BJ (cell line): ENCODE measurements at regions not wholly inside any gene's neighbourhood (a gene's known extent, or its start where the extent isn't known, plus 50 kb on each side); places are given as distances from the start of the nearest gene placed in this dataset.

Source experiments
- CTCF ChIA-PET: fragments of 350-600 bp; formaldehyde crosslinking; extraction: SDS; loops from one replicate; lab custom pipeline; 2021; ENCODE audit warnings: antibody characterized with exemption, inconsistent platforms; lab: Yijun Ruan, JAX
- POLR2A ChIA-PET: fragments of 300-600 bp; sonication (Branson Sonifier 250); formaldehyde crosslinking; extraction: SDS; loops from one replicate; lab custom pipeline; 2021; ENCODE audit warnings: antibody characterized with exemption; lab: Charles Lee
- DNase-seq: peaks from one replicate; pipeline ENCODE4 v3.0.0-alpha.2; 2011; ENCODE audit warnings: low read depth
- H3K27me3 ChIP-seq: 2 replicates; pipeline ENCODE4 v1.6.0; 2011; ENCODE audit warnings: low read length; ENCODE audit not compliant: control insufficient read depth, insufficient read depth
- H3K36me3 ChIP-seq: 2 replicates; pipeline ENCODE4 v1.5.1; 2011; ENCODE audit warnings: low read length; ENCODE audit not compliant: control insufficient read depth, insufficient read depth
- H3K4me3 ChIP-seq: 2 replicates; pipeline ENCODE4 v1.5.1; 2011; ENCODE audit warnings: low read depth, mild to moderate bottlenecking, control low read depth, low read length
- CTCF ChIP-seq: IDR thresholded peaks from 2 replicates; pipeline ENCODE4 v1.5.1; 2011; ENCODE audit warnings: low read depth, mild to moderate bottlenecking, control low read depth, inconsistent platforms, low read length, moderate library complexity; ENCODE audit not compliant: insufficient read depth

DNA sequence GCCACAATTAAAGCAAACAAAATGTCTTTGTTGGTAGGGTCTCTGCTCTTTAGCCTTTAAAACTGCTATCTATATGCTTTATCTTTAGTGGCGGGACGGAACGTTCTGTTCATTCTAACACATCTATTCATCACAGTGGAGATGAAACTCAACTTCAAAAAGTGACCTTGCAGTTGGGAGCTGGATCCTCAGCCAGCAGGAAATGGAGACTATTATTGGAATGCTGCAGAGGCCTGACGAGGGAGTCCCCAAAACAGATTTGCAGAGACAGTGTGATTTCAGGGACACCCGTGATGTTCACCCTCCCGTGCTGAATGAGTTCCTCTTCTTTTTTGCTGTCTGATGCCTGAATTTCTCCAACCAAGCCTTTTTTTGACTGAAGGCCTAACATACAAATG is 306.0 kb upstream of the SHH start:
- TF ChIP-seq CTCF, result no peak
- ChIA-PET CTCF (no interaction called here), POLR2A (no interaction called here)
- H3K27me3 ChIP-seq, result no peaks in the 10 kb centered on the region
- no peak for DNase-seq
- H3K36me3 ChIP-seq, result no peaks in the 10 kb centered on the region
- H3K4me3 ChIP-seq, result no peak overlapping the region

DNA sequence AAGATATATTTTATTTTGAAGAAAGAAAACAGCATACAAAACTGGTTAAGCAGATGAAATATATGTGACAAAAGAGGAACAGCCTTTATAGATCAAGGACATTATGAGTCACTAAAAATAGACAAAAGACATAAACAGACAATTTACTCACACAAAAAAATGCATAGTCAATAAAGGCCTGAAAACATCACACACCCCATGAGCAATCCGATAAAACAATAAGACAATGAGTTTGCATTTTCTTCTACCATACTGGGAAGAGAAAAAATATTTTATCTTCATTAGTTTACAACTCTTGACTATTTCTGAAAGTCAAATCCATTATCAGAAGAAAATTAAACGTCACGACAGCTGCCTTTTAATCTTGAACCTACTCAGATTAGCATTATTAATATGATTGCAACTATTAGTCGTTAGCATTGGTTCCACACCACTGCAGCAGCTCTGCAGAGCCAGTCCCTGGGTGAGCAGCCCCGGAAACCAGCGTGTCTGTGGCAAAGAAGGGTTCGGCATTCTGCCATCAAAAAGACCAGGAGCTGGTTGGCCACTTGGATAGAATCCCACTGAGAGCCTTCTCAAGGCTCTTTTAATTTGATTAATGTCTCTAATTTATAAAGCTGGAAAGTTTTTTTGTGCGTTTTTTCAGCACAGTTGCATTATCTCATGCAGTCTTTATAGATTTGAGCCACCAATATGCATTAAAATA is 305.4 kb upstream of the SHH start:
- H3K27me3 ChIP-seq, result no peaks in the 10 kb centered on the region
- no peak overlapping the region for H3K4me3 ChIP-seq
- no peaks in the 10 kb centered on the region for H3K36me3 ChIP-seq
- ChIA-PET POLR2A (no interaction called here), CTCF (no interaction called here)
- TF ChIP-seq CTCF, result no peak
- no peak for DNase-seq

GRCh38 chr7:156116514-156117215 is 304.4 kb upstream of the SHH start:
- no peak for DNase-seq
- no peak for TF ChIP-seq CTCF
- H3K36me3 ChIP-seq, result no peaks in the 10 kb centered on the region
- ChIA-PET POLR2A (no interaction called here), CTCF (no interaction called here)
- H3K27me3 ChIP-seq, result no peaks in the 10 kb centered on the region
- H3K4me3 ChIP-seq, result no peak overlapping the region

- Histone ChIP-seq H3K4me3 (no peak overlapping the region), H3K36me3 (no peaks in the 10 kb centered on the region), H3K27me3 (no peaks in the 10 kb centered on the region)
- TF ChIP-seq CTCF, result no peak
- CTCF ChIA-PET, result no interaction called here
- no peak for DNase-seq
- POLR2A ChIA-PET, result no interaction called here
Observed at GRCh38 chr7:156115582-156115981, 303.3 kb upstream of the SHH start.

DNA sequence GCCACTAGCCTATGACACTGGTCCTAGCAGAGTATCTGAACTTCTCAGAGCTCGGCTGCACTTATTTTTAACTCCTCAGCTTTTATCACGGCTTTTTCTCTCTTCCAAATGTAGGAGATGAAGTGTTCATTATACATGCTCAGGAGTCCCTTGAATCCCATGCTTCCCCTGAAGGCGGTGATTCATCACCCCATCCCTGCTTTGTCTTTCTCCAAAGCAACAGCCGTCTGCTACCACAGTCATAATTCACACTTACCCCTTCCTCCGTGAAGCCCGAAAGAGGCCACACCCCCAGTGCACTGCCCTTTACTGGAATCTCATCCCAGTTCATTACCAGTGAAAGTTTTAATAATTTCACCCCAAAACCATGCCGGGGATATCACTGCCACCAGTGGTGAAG is 301.5 kb upstream of the SHH start:
- TF ChIP-seq CTCF, result no peak
- Histone ChIP-seq H3K36me3 (no peaks in the 10 kb centered on the region), H3K27me3 (no peaks in the 10 kb centered on the region), H3K4me3 (no peak overlapping the region)
- ChIA-PET CTCF (no interaction called here), POLR2A (no interaction called here)
- no peak for DNase-seq
